OCI-LY3 (cell line): ENCODE measurements at regions not wholly inside any gene's neighbourhood (a gene's known extent, or its start where the extent isn't known, plus 50 kb on each side); places are given as distances from the start of the nearest gene placed in this dataset.

Experiments
- H2AFZ ChIP-seq: fragments of 200-600, 300-600 bp; shearing (Covaris generic); 2 replicates; pipeline ENCODE4 v1.6.0; 2014; ENCODE audit warnings: antibody characterized with exemption, low read depth, low read length
- H3K27ac ChIP-seq: fragments of 200-600, 300-600 bp; sonication (generic); 2 replicates; pipeline ENCODE4 v1.5.1; 2014; ENCODE audit warnings: mild to moderate bottlenecking, low read length, moderate library complexity, mixed read lengths
- H3K27me3 ChIP-seq: fragments of 200-600, 300-600 bp; sonication (generic); 2 replicates; pipeline ENCODE4 v1.6.1; 2014; ENCODE audit warnings: low read depth, low read length, mixed read lengths
- H3K36me3 ChIP-seq: fragments of 200-600, 300-600 bp; sonication (generic); replicated peaks from 2 replicates; pipeline ENCODE3; 2014; ENCODE audit warnings: low read depth, low read length, mixed read lengths
- H3K4me1 ChIP-seq: fragments of 300-600, 200-600 bp; sonication (generic); 2 replicates; pipeline ENCODE4 v1.6.1; 2014; ENCODE audit warnings: low read length, mixed read lengths
- H3K4me2 ChIP-seq: fragments of 200-600, 300-600 bp; sonication (generic); 2 replicates; pipeline ENCODE4 v1.6.1; 2014; ENCODE audit warnings: low read length, mixed read lengths
- H3K4me3 ChIP-seq: fragments of 300-600, 200-600 bp; sonication (generic); 2 replicates; pipeline ENCODE4 v1.5.1; 2014; ENCODE audit warnings: antibody characterized with exemption, mild to moderate bottlenecking, low read length, moderate library complexity
- H3K79me2 ChIP-seq: fragments of 300-600, 200-600 bp; shearing (Covaris generic); 2 replicates; pipeline ENCODE4 v1.6.1; 2014; ENCODE audit warnings: mild to moderate bottlenecking, low read length, mixed read lengths
- H3K9ac ChIP-seq: fragments of 300-600, 200-600 bp; shearing (Covaris generic); 2 replicates; pipeline ENCODE4 v1.6.0; 2014; ENCODE audit warnings: mild to moderate bottlenecking, low read length, moderate library complexity
- H3K9me3 ChIP-seq: fragments of 200-600, 300-600 bp; shearing (Covaris generic); 2 replicates; pipeline ENCODE4 v1.6.1; 2014; ENCODE audit warnings: low read length, mixed read lengths; ENCODE audit not compliant: insufficient read depth
- H4K20me1 ChIP-seq: fragments of 200-600, 300-600 bp; sonication (generic); 2 replicates; pipeline ENCODE4 v1.6.1; 2016; ENCODE audit warnings: low read length, mixed read lengths; ENCODE audit not compliant: insufficient read depth
- EZH2phosphoT487 ChIP-seq: fragments of 200-600 bp; shearing (Covaris generic); IDR thresholded peaks from 2 replicates; pipeline ENCODE4 v1.6.1; 2018; ENCODE audit warnings: antibody characterized with exemption, mixed run types, low read depth
- TF ChIP-seq, protein P1 (sequence below): fragments of 200-600, 300-600 bp; sonication (generic); IDR thresholded peaks from 2 replicates; pipeline ENCODE4 v1.5.1; 2014; ENCODE audit warnings: antibody characterized with exemption, low read length, low read depth

DNA sequence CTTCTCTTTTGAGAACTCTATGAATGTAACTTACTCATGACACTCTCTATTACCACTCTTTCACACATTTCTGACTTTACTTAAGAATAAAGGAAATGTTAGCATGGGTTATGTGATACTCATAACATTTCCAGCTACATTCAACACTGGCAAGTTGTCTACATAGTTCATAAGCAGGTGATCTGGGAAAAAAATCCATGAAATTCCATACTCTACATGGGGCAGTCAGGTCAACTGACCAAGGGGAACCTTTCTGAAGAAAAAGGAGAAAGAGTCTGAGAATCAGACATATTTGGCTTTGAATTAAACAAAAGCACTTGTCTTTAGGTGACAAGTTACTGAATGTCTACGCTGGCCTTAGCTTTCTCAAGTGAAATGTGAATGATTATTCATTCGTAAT lies 329.1 kb upstream of the ROBO1 start:
- Histone ChIP-seq H3K9me3 (no peaks in the 10 kb centered on the region), H2AFZ (no peak overlapping the region), H3K36me3 (no peaks in the 10 kb centered on the region), H3K9ac (no peak overlapping the region), H3K27me3 (no peaks in the 10 kb centered on the region), H4K20me1 (no peaks in the 10 kb centered on the region), H3K27ac (no peak overlapping the region), H3K4me2 (no peak overlapping the region), H3K4me3 (no peak overlapping the region), H3K79me2 (no peaks in the 10 kb centered on the region), H3K4me1 (no peaks in the 10 kb centered on the region)
- no peak for TF ChIP-seq EZH2phosphoT487
- TF ChIP-seq, protein P1, sequence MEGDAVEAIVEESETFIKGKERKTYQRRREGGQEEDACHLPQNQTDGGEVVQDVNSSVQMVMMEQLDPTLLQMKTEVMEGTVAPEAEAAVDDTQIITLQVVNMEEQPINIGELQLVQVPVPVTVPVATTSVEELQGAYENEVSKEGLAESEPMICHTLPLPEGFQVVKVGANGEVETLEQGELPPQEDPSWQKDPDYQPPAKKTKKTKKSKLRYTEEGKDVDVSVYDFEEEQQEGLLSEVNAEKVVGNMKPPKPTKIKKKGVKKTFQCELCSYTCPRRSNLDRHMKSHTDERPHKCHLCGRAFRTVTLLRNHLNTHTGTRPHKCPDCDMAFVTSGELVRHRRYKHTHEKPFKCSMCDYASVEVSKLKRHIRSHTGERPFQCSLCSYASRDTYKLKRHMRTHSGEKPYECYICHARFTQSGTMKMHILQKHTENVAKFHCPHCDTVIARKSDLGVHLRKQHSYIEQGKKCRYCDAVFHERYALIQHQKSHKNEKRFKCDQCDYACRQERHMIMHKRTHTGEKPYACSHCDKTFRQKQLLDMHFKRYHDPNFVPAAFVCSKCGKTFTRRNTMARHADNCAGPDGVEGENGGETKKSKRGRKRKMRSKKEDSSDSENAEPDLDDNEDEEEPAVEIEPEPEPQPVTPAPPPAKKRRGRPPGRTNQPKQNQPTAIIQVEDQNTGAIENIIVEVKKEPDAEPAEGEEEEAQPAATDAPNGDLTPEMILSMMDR, result no peak

DNA sequence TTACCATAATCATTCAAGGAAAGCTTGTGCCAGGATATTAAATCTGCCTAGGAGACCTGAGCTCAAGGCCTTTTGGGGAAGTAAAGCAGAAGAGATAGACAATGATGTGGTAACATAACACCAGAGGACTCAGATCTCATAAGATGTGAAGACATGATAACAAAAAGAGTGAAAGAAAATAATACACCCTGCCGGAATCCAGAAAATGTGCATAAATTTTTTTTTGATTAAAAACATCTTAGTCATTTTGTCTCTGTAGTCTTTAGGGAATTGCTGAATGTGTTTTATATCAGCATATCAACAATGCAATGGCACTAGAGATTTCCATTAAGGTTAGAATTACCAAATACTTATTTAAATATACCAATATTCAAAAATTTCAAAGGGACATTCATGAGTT lies 326.8 kb upstream of the ROBO1 start:
- Histone ChIP-seq H3K9me3 (no peaks in the 10 kb centered on the region), H3K36me3 (no peaks in the 10 kb centered on the region)

DNA sequence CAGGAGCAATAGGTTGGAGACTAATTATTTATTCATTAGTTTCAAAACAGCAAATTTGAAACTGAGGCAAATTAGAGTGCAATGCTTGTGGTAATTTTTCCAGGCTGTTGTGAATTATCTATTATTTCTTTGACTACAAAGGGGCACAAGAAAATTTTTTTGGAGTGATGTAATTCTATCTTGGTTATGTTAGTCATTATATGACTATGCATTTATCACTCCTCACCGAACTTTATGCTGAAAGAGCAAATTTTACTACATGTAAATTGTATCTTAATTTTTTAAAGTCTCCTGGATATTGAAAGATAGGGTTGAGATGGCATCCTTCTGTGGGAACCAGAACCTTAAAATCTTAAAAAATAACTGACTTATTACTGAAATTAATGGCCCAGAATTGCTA lies 320.0 kb upstream of the ROBO1 start:
- no peak overlapping the region for H3K27ac ChIP-seq
- no peak overlapping the region for H3K9ac ChIP-seq
- no peaks in the 10 kb centered on the region for H4K20me1 ChIP-seq
- H3K4me2 ChIP-seq, result no peak overlapping the region
- H3K27me3 ChIP-seq, result no peaks in the 10 kb centered on the region
- peaks cover 4% of the 10 kb centered on the region; the same call in 1 of the 2 replicates for H3K4me1 ChIP-seq
- H3K79me2 ChIP-seq, result no peaks in the 10 kb centered on the region
- H3K4me3 ChIP-seq, result no peak overlapping the region
- H3K36me3 ChIP-seq, result no peaks in the 10 kb centered on the region
- no peaks in the 10 kb centered on the region for H3K9me3 ChIP-seq
- no peak overlapping the region for H2AFZ ChIP-seq
- TF ChIP-seq, protein P1, result no peak
- TF ChIP-seq EZH2phosphoT487, result no peak

More for the DNA sequence above, 326.8 kb upstream of the ROBO1 start:
- Histone ChIP-seq H3K79me2 (no peaks in the 10 kb centered on the region), H2AFZ (no peak overlapping the region), H3K27ac (no peak overlapping the region), H3K27me3 (no peaks in the 10 kb centered on the region), H3K4me3 (no peak overlapping the region), H3K4me2 (no peak overlapping the region), H4K20me1 (no peaks in the 10 kb centered on the region), H3K9ac (no peak overlapping the region), H3K4me1 (no peaks in the 10 kb centered on the region)
- no peak for TF ChIP-seq EZH2phosphoT487
- TF ChIP-seq, protein P1, result no peak

GRCh38 chr3:80086426-80086825 lies 318.6 kb upstream of the ROBO1 start:
- TF ChIP-seq, protein P1, result no peak
- TF ChIP-seq EZH2phosphoT487, result no peak
- H3K4me2 ChIP-seq, result no peak overlapping the region
- H3K36me3 ChIP-seq, result no peaks in the 10 kb centered on the region
- H3K9ac ChIP-seq, result no peak overlapping the region
- H3K27ac ChIP-seq, result no peak overlapping the region
- peaks cover 4% of the 10 kb centered on the region; the same call in 1 of the 2 replicates for H3K4me1 ChIP-seq
- no peaks in the 10 kb centered on the region for H3K9me3 ChIP-seq
- H4K20me1 ChIP-seq, result no peaks in the 10 kb centered on the region
- H3K79me2 ChIP-seq, result no peaks in the 10 kb centered on the region
- no peak overlapping the region for H2AFZ ChIP-seq
- H3K27me3 ChIP-seq, result no peaks in the 10 kb centered on the region
- H3K4me3 ChIP-seq, result no peak overlapping the region
